ENCODE measurements at regions not wholly inside any gene's neighbourhood (a gene's known extent, or its start where the extent isn't known, plus 50 kb on each side); places are given as distances from the start of the nearest gene placed in this dataset.

DNA sequence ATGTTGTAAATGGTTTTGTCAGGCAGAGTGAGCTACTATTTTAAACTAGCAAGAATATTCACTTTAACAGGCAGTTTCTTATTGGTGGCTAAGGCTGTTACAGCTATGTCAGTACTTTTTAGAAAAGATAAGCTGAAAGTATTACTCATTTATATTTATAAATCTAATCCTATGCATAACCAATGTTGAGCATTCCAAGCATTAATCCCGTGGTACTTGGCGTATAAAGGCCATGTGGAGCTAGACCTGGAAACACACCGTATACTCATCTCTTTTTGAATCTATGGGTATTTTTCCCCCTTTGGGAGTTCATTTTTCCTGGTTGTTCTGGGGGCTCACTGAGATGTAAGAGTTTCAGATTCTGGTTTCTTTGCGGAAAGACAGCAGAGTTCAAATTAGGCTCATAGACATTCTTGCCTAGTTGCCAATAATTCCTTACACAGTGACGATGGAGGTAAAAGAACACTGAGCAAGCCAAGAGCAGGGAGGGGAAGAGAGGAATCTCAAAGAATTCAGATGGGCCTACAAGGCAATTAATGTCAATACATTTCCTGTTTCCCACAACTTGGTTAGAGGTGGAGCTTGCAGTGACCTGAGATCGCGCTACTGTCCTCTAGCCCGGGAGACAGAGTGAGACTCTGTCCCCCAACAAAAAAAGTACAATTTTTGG lies 211.5 kb downstream of the SOX4 start:
- TF ChIP-seq RAD21 (IDR thresholded peaks at IDR 0.05; ENCODE audit: low read depth) (no peak), TEAD4 (IDR thresholded peaks at IDR 0.05) (no peak), CEBPB (IDR thresholded peaks at IDR 0.05) (no peak), ZBTB7A (IDR thresholded peaks at IDR 0.05; ENCODE audit: low read depth) (no peak), CREB1 (IDR thresholded peaks at IDR 0.05; ENCODE audit: low read depth) (no peak)
- TF ChIP-seq, protein P1, sequence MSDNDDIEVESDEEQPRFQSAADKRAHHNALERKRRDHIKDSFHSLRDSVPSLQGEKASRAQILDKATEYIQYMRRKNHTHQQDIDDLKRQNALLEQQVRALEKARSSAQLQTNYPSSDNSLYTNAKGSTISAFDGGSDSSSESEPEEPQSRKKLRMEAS (IDR thresholded peaks at IDR 0.05), result no peak
